HUES64 (cell line): ENCODE measurements at regions not wholly inside any gene's neighbourhood (a gene's known extent, or its start where the extent isn't known, plus 50 kb on each side); places are given as distances from the start of the nearest gene placed in this dataset.
"Not testable (repeated sequence)": the region's sequence is repeated elsewhere in the genome, so short reads cannot be mapped to it uniquely, and the experiment has no call there.

Experiments used
- H3K27ac ChIP-seq: 2 replicates; pipeline ENCODE4 v1.7.0; 2013; ENCODE audit warnings: low read depth, low read length, inconsistent platforms
- H3K27me3 ChIP-seq: 2 replicates; pipeline ENCODE4 v1.6.1; 2013; ENCODE audit warnings: mild to moderate bottlenecking, low read length; ENCODE audit not compliant: insufficient read depth
- H3K36me3 ChIP-seq: 2 replicates; pipeline ENCODE4 v1.6.1; 2013; ENCODE audit warnings: mild to moderate bottlenecking, low read length; ENCODE audit not compliant: insufficient read depth
- H3K4me1 ChIP-seq: 2 replicates; pipeline ENCODE4 v1.6.1; 2013; ENCODE audit warnings: mild to moderate bottlenecking, low read length, moderate library complexity; ENCODE audit not compliant: insufficient read depth
- H3K4me3 ChIP-seq: 2 replicates; pipeline ENCODE4 v1.5.1; 2013; ENCODE audit warnings: mild to moderate bottlenecking, low read length, moderate library complexity
- H3K9ac ChIP-seq: 2 replicates; pipeline ENCODE4 v1.6.1; 2013; ENCODE audit warnings: mild to moderate bottlenecking, low read depth, low read length
- H3K9me3 ChIP-seq: 2 replicates; pipeline ENCODE4 v1.6.1; 2013; ENCODE audit warnings: low read depth, low read length; ENCODE audit not compliant: insufficient read depth
- WGBS: fragments of 150-250, 120-280 bp; methylation state at CpG from one replicate; pipeline ENCODE4 v1.1.7; 2013; ENCODE audit warnings: missing lambda C conversion rate; 5-methylcytosine and 5-hydroxymethylcytosine counted together

GRCh38 chrX:102846544-102847236, 90.4 kb upstream of the RAB40AL start:
- Histone ChIP-seq H3K27ac (no peak overlapping the region), H3K9ac (no peak overlapping the region)

DNA sequence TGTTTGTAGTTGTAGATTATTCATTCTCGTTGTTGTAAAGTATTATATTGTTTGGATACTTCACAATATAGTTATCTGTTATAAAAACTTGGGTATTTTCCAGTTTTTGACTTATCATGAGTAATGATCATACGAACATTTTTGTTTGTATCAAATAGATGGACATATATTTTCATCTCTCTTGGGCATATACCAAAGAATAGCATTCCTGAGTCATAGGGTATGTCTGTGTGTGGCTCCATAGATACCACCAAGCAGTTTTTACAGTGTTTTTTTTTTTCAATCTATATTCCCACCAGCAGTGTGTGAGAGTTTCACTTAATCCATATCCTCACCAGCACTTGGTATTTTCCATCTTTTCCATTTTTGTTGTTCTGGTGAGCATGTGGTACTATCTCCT, 89.7 kb upstream of the RAB40AL start:
- Histone ChIP-seq H3K27me3 (no peaks in the 10 kb centered on the region), H3K9ac (no peak overlapping the region), H3K9me3 (no peaks in the 10 kb centered on the region), H3K27ac (no peak overlapping the region), H3K4me1 (no peaks in the 10 kb centered on the region), H3K36me3 (peaks cover 23% of the 10 kb centered on the region; the same call in 1 of the 2 replicates), H3K4me3 (no peak overlapping the region)
- WGBS, result 100% methylated on average over 1 of the region's 2 CpGs

More at GRCh38 chrX:102846544-102847236, 90.4 kb upstream of the RAB40AL start:
- H3K36me3 ChIP-seq, result peaks cover 25% of the 10 kb centered on the region; the same call in 1 of the 2 replicates
- no peak overlapping the region for H3K4me3 ChIP-seq
- no peaks in the 10 kb centered on the region for H3K4me1 ChIP-seq
- no peaks in the 10 kb centered on the region for H3K27me3 ChIP-seq
- H3K9me3 ChIP-seq, result no peaks in the 10 kb centered on the region
- WGBS, result 95% methylated on average over 3 of the region's 4 CpGs

GRCh38 chrX:102849396-102849795, 87.7 kb upstream of the RAB40AL start:
- Histone ChIP-seq H3K36me3 (peaks cover 20% of the 10 kb centered on the region; the same call in 1 of the 2 replicates), H3K4me1 (no peaks in the 10 kb centered on the region), H3K27me3 (no peaks in the 10 kb centered on the region), H3K27ac (no peak overlapping the region), H3K9ac (no peak overlapping the region), H3K9me3 (no peaks in the 10 kb centered on the region), H3K4me3 (no peak overlapping the region)
- WGBS, result no CpG with 5 or more reads among the region's 1 CpG

DNA sequence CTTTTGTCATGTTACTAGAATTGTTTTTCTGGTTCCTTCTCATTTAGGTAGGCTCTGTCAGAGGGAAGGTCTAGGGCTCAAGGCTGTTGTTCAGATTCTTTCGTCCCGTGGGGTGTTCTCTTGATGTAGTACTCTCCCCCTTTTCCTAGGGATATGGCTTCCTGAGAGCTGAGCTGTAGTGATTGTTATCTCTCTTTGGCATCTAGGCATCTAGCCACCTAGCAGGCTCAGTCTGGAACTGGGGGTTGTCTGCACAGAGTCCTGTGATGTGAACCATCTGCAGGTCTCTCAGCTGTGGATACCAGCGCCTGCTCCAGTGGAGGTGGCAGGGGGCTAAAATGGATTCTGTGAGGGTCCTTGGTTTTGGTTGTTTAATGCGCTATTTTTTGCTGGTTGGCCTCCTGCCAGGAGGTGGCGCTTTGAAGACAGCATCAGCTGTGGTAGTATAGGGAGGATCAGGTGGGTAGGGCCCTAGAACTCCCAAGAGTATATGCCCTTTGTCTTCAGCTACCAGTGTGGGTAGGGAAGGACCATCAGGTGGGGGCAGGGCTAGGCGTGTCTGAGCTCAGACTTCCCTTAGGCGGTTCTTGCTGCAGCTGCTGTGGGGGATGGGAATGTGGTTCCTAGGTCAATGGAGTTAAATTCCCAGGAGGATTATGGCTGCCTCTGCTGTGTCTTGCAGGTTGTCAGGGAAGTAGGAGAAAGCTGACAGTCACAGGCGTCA, 78.1 kb upstream of the RAB40AL start:
- not testable (repeated sequence) for H3K36me3 ChIP-seq, H3K27me3 ChIP-seq, H3K9ac ChIP-seq, H3K4me1 ChIP-seq, H3K4me3 ChIP-seq, H3K27ac ChIP-seq, H3K9me3 ChIP-seq
- 85% methylated on average over 6 of the region's 8 CpGs for WGBS

DNA sequence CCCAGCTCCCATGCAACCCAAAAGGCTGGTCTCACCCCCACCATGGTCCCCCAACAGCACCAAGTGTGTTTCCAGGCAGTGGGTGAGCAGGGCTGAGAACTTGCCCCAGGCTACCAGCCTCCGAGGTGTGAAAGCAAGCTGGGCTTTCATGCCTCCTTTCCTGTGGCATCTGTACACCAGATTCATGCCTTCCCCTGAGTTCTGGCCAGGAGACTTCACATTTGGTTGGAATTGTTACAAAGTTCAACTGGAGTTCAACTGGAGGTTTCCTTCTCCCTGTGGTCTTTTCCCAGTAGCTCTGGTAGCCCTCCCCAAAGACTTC, 77.6 kb upstream of the RAB40AL start:
- Histone ChIP-seq H3K27me3 (no peaks in the 10 kb centered on the region), H3K9ac (no peak overlapping the region), H3K4me3 (no peak overlapping the region), H3K4me1 (no peaks in the 10 kb centered on the region), H3K27ac (no peak overlapping the region), H3K9me3 (no peaks in the 10 kb centered on the region), H3K36me3 (peaks cover 11% of the 10 kb centered on the region; the same call in 1 of the 2 replicates)
- 75% methylated on average over 1 of the region's 1 CpG for WGBS

- H3K27ac ChIP-seq, result no peak overlapping the region
- WGBS, result 100% methylated on average over 1 of the region's 1 CpG
- no peak overlapping the region for H3K9ac ChIP-seq
- peaks cover 17% of the 10 kb centered on the region; the same call in 1 of the 2 replicates for H3K36me3 ChIP-seq
- no peaks in the 10 kb centered on the region for H3K4me1 ChIP-seq
- H3K9me3 ChIP-seq, result no peaks in the 10 kb centered on the region
- no peaks in the 10 kb centered on the region for H3K27me3 ChIP-seq
- no peak overlapping the region for H3K4me3 ChIP-seq
Observed at GRCh38 chrX:102860235-102860634, 76.8 kb upstream of the RAB40AL start.

GRCh38 chrX:102863735-102864134, 73.3 kb upstream of the RAB40AL start:
- H3K27ac ChIP-seq, result no peak overlapping the region
- H3K9ac ChIP-seq, result no peak overlapping the region
- no peaks in the 10 kb centered on the region for H3K27me3 ChIP-seq
- WGBS, result 5% methylated on average over 4 of the region's 4 CpGs
- peaks cover 34% of the 10 kb centered on the region; the same call in 1 of the 2 replicates for H3K36me3 ChIP-seq
- no peaks in the 10 kb centered on the region for H3K4me1 ChIP-seq
- H3K9me3 ChIP-seq, result no peaks in the 10 kb centered on the region
- H3K4me3 ChIP-seq, result no peak overlapping the region

DNA sequence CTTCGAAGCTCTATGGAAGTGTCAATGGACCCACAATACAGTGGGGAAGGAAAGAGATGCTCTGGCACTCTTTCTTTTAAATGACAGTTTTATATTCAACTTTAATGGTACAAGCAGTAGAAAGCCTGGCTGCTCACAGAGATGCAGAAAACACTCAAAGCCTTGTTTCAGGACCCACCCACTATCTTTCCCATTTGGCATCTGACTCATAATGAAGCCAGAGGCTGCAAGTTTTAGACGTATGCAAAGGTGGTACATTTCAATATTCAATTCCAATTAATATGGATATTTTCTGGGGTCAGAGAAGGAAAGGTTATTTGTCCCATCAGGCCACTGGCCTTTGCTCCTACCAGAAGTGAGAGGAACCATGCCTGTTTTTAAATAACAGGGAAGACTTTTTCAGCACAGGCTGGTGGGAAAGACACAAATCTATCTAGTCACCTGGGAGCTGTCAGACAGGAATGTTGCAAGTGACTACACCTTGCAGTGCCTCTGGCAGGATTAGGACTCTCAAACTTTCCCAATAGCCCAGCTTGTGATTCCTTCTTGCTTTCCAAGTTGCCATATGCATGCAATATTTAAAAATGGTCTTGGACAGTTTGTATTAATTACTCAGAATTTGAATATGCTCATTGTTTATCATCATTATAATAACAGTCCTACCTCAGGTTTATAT, 70.0 kb upstream of the RAB40AL start:
- Histone ChIP-seq H3K9ac (no peak overlapping the region), H3K27me3 (no peaks in the 10 kb centered on the region), H3K36me3 (peaks cover 28% of the 10 kb centered on the region; the same call in 1 of the 2 replicates), H3K4me3 (no peak overlapping the region), H3K4me1 (no peaks in the 10 kb centered on the region), H3K27ac (no peak overlapping the region), H3K9me3 (no peaks in the 10 kb centered on the region)
- 100% methylated on average over 1 of the region's 2 CpGs for WGBS

GRCh38 chrX:102883491-102883890, 53.6 kb upstream of the RAB40AL start:
- no peak overlapping the region for H3K4me3 ChIP-seq
- H3K4me1 ChIP-seq, result no peaks in the 10 kb centered on the region
- peaks cover 4% of the 10 kb centered on the region; the same call in 1 of the 2 replicates for H3K36me3 ChIP-seq
- no peaks in the 10 kb centered on the region for H3K9me3 ChIP-seq
- no peak overlapping the region for H3K9ac ChIP-seq
- no peaks in the 10 kb centered on the region for H3K27me3 ChIP-seq
- 96% methylated on average over 7 of the region's 7 CpGs for WGBS
- no peak overlapping the region for H3K27ac ChIP-seq
